ENCODE measurements at regions not wholly inside any gene's neighbourhood (a gene's known extent, or its start where the extent isn't known, plus 50 kb on each side); places are given as distances from the start of the nearest gene placed in this dataset.

- TF ChIP-seq ZNF462 (CRISPR knock-in tag; IDR thresholded peaks at IDR 0.05) = no peak
Measured at GRCh38 chr6:113625850-113626249, 231.3 kb upstream of the MARCKS start (continued).

GRCh38 chr6:113626475-113626874 lies 230.7 kb upstream of the MARCKS start:
- no peak overlapping the region for H3K4me2 ChIP-seq
- no peaks in the 10 kb centered on the region for H3K27me3 ChIP-seq (ENCODE audit: insufficient read depth)
- ATAC-seq (no peak), DNase-seq (ENCODE audit: low spot score) (no peak)
- H3F3A ChIP-seq (replicated peaks; ENCODE audit: low read depth) = no peaks in the 10 kb centered on the region
- H3K4me3 ChIP-seq = no peak overlapping the region
- no peak for TF ChIP-seq CREB1 (CRISPR knock-in tag; IDR thresholded peaks at IDR 0.05; ENCODE audit: low read depth)
- TF ChIP-seq ZNF331 (CRISPR knock-in tag; IDR thresholded peaks at IDR 0.05; ENCODE audit: low read depth) = no peak
- no peak for TF ChIP-seq EZH2phosphoT487 (IDR thresholded peaks at IDR 0.05; ENCODE audit: unreplicated experiment)
- TF ChIP-seq REST (IDR thresholded peaks at IDR 0.05; ENCODE audit: unreplicated experiment) = no peak
- H3K9me3 Mint-ChIP-seq = no peaks in the 10 kb centered on the region
- H3K36me3 Mint-ChIP-seq (ENCODE audit: low read depth) = no peaks in the 10 kb centered on the region
- H3K4me3 Mint-ChIP-seq = no peak overlapping the region
- H3K27me3 Mint-ChIP-seq (ENCODE audit: insufficient read depth, low read depth, poor library complexity) = peaks cover 7% of the 10 kb centered on the region
- H3K27ac Mint-ChIP-seq = no peak overlapping the region
- H3K79me2 ChIP-seq (replicated peaks; ENCODE audit: insufficient read depth) = no peaks in the 10 kb centered on the region
- H3K36me3 ChIP-seq (ENCODE audit: insufficient read depth) = no peaks in the 10 kb centered on the region
- H3K9me2 ChIP-seq (ENCODE audit: insufficient read depth) = no peaks in the 10 kb centered on the region
- H2AFZ ChIP-seq = no peak overlapping the region
- no peaks in the 10 kb centered on the region for H4K20me1 ChIP-seq (replicated peaks; ENCODE audit: insufficient read depth)
- no peak overlapping the region for H3K27ac ChIP-seq (ENCODE audit: low read depth)
- peaks cover 4% of the 10 kb centered on the region for H3K4me1 Mint-ChIP-seq
- H3K4me1 ChIP-seq (ENCODE audit: insufficient read depth) = peaks cover 6% of the 10 kb centered on the region; the same call in 1 of the 2 replicates
